A673 (cell line): ENCODE measurements at regions not wholly inside any gene's neighbourhood (a gene's known extent, or its start where the extent isn't known, plus 50 kb on each side); places are given as distances from the start of the nearest gene placed in this dataset.

ENCODE experiments used
- BruUV-seq: library from RNA; stranded (reverse); fragments of 400-500 nt; replicated peaks from 2 replicates; lab custom pipeline; 2021; lab: Mats Ljungman, UMichigan
- CTCF ChIA-PET: fragments of 300-600 bp; sonication (Branson Sonifier 250); formaldehyde crosslinking; loops from one replicate; lab custom pipeline; 2022; ENCODE audit warnings: antibody characterized with exemption; lab: Charles Lee
- POLR2A ChIA-PET: fragments of 300-600 bp; sonication (Branson Sonifier 250); formaldehyde crosslinking; loops from one replicate; lab custom pipeline; 2022; ENCODE audit warnings: antibody characterized with exemption; ENCODE audit not compliant: low non-redundant PET; lab: Charles Lee
- DNase-seq: peaks from one replicate; pipeline ENCODE4 v3.0.0-alpha.2; 2015; ENCODE audit warnings: low spot score
- H3K27ac ChIP-seq: fragments of 200-600 bp; sonication (generic); 2 replicates; pipeline ENCODE4 v1.5.1; 2016; ENCODE audit warnings: mixed run types, low read depth, mild to moderate bottlenecking, mixed read lengths, antibody characterized with exemption, low read length; ENCODE audit not compliant: poor library complexity, severe bottlenecking
- H3K27me3 ChIP-seq: fragments of 200-600 bp; sonication (generic); replicated peaks from 2 replicates; pipeline ENCODE4 v1.6.1; 2017; ENCODE audit warnings: mixed run types, low read depth, mild to moderate bottlenecking, mixed read lengths, antibody characterized with exemption, low read length; ENCODE audit not compliant: insufficient read depth, poor library complexity
- H3K36me3 ChIP-seq: fragments of 200-600 bp; sonication (generic); 2 replicates; pipeline ENCODE4 v1.6.1; 2016; ENCODE audit warnings: mixed run types, mild to moderate bottlenecking, mixed read lengths, antibody characterized with exemption, low read length; ENCODE audit not compliant: insufficient read depth, poor library complexity, severe bottlenecking
- H3K4me1 ChIP-seq: fragments of 200-600 bp; sonication (generic); 2 replicates; pipeline ENCODE4 v1.6.1; 2017; ENCODE audit warnings: mixed run types, mild to moderate bottlenecking, mixed read lengths, antibody characterized with exemption, low read length; ENCODE audit not compliant: insufficient read depth, poor library complexity, severe bottlenecking
- H3K4me3 ChIP-seq: fragments of 200-600 bp; sonication (generic); 2 replicates; pipeline ENCODE4 v1.5.1; 2016; ENCODE audit warnings: low read depth, mixed run types, mild to moderate bottlenecking, mixed read lengths, low read length; ENCODE audit not compliant: poor library complexity, severe bottlenecking
- H3K9me3 ChIP-seq: fragments of 200-600 bp; sonication (generic); 2 replicates; pipeline ENCODE4 v1.6.1; 2016; ENCODE audit warnings: mixed run types, low read depth, mild to moderate bottlenecking, mixed read lengths, antibody characterized with exemption, low read length; ENCODE audit not compliant: poor library complexity, severe bottlenecking
- CTCF ChIP-seq: fragments of 300-800, 200-600 bp; sonication (generic); conservative IDR thresholded peaks from 2 replicates; pipeline ENCODE4 v1.5.1; 2017; ENCODE audit warnings: low read depth, mild to moderate bottlenecking, antibody characterized with exemption, low read length, moderate library complexity, mixed read lengths
- EZH2 ChIP-seq: fragments of 200-600 bp; sonication (generic); IDR thresholded peaks from 2 replicates; pipeline ENCODE4 v1.6.1; 2017; ENCODE audit warnings: borderline replicate concordance, low read depth, mild to moderate bottlenecking, mixed read lengths, antibody characterized with exemption, low read length; ENCODE audit not compliant: poor library complexity, severe bottlenecking
- intact Hi-C: fragments of 100-400 bp; cut with micrococcal nuclease; formaldehyde crosslinking; loops from one replicate; pipeline ENCODE4 v1.10.0; 2022; ENCODE audit not compliant: unreplicated experiment

DNA sequence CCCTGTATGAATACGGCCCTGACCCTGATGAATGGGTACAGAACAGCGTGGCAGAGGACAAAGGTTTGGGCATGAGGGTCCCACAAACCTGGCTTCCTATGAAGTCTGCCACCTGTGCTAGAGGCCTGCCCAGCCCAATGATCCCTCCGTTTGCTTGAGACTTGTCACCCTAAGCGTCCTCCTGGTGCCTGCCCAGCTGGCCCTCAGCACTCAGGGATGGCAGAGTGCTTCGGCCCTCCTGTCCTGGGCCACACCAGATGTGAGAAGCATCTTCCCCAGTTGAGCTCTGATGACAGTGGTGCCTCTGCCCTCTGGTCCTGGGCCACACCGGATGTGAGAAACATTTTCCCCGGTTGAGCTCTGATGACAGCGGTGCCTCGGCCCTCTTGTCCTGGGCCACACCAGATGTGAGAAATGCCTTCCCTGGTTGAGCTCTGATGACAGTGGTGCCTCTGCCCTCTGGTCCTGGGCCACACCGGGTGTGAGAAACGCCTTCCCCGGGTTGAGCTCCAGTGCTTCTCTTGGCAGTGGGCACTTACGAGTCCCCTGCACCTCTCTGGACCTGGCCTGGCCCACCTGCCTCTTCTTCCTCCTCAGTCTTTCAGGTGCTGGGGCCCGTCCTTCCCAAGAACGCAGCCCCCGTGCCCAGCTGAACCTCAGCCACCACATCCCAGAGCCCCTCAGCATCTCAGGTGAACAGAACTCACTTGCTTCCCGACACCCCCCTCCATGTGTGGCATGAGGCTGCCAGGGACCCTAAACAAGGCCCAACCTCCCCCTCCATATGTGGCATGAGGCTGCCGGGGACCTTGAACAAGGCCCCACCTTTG is 253.1 kb upstream of the IRX1 start:
- H3K4me3 ChIP-seq, result no peak overlapping the region
- H3K4me1 ChIP-seq, result no peaks in the 10 kb centered on the region
- H3K27me3 ChIP-seq, result no peaks in the 10 kb centered on the region
- H3K9me3 ChIP-seq, result peaks cover 25% of the 10 kb centered on the region
- no TSS peak for BruUV-seq
- intact Hi-C loops, result no loop called here
- DNase-seq, result no peak
- no peak overlapping the region for H3K27ac ChIP-seq
- CTCF ChIA-PET, result no interaction called here
- H3K36me3 ChIP-seq, result no peaks in the 10 kb centered on the region
- TF ChIP-seq CTCF (no peak), EZH2 (no peak)
- POLR2A ChIA-PET, result no interaction called here

DNA sequence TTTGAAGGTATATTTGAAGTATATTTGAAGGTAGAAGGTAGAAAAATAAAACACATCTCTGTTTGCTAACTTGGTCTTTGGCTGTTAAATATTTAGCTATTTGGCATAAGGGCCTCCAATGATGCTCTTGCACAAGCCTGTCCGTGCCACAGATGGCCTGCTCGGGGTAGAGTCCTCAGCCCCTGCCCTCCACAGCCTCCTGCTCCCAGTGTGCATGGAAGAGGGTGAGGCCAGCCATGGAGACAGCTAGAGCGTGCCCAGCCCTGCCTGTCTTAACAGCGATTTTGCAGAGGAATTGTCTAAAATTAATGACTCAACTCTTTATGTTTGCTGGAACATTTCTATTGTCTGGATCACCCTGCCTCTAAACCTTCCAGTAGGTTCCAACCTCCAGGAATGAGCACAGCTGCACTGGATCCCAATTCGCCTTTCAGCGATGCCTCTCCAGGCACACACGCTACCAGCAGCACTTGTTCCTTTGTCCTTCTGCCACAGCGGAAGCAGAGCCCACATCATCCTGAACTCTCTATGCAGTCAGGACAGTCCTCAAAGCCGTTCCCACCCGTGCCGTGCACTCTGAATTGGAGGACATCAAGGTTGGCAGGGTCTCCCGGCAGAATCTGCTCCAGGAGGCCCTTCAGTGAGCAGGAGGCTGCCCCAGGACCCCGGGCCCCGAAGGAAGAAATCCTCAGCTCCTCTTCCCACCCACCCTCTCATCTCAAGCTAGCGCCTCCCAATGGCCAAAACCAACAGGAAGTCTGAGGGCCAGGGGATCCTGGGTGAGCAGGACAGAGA is 254.0 kb upstream of the IRX1 start:
- TF ChIP-seq EZH2, result no peak
- TF ChIP-seq CTCF, result no peak
- no peaks in the 10 kb centered on the region for H3K27me3 ChIP-seq
- intact Hi-C loops, result no loop called here
- H3K27ac ChIP-seq, result no peak overlapping the region
- no peak for DNase-seq
- POLR2A ChIA-PET, result no interaction called here
- peaks cover 22% of the 10 kb centered on the region for H3K9me3 ChIP-seq
- H3K4me1 ChIP-seq, result no peaks in the 10 kb centered on the region
- no TSS peak for BruUV-seq
- H3K36me3 ChIP-seq, result no peaks in the 10 kb centered on the region
- CTCF ChIA-PET, result no interaction called here
- H3K4me3 ChIP-seq, result no peak overlapping the region

DNA sequence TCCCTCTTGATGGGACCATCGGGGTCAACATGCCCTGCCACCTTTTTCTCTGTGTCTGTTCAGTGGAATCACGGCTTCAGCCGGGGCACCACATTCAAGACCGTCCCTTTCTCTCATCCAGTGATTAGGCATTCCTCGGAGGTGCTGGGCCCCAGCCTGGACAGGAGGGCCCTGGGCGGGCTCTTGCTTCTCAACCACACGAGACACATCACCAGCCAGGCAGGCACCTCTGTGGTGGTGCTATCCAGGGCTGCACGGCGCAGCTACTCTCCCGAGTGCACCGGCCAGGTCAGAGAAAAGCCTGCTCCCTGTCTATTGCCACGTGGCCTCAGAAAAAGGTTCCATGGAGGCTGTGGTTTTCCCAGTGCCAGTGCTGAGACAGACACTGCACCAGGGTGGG is 255.2 kb upstream of the IRX1 start:
- POLR2A ChIA-PET, result no interaction called here
- no peak for TF ChIP-seq EZH2
- TF ChIP-seq CTCF, result no peak
- Histone ChIP-seq H3K36me3 (no peaks in the 10 kb centered on the region), H3K27me3 (no peaks in the 10 kb centered on the region), H3K4me3 (no peak overlapping the region), H3K4me1 (no peaks in the 10 kb centered on the region), H3K27ac (no peak overlapping the region), H3K9me3 (peaks cover 26% of the 10 kb centered on the region)
- no peak for DNase-seq
- CTCF ChIA-PET, result no interaction called here
- intact Hi-C loops, result no loop called here
- no TSS peak for BruUV-seq
